Endothelial cell of umbilical vein (primary cell): ENCODE measurements at regions not wholly inside any gene's neighbourhood (a gene's known extent, or its start where the extent isn't known, plus 50 kb on each side); places are given as distances from the start of the nearest gene placed in this dataset.

Experiments used
- BruUV-seq: library from RNA; stranded (reverse); fragments of 400-500 nt; replicated peaks from 2 replicates; lab custom pipeline; 2021; lab: Mats Ljungman, UMichigan
- CTCF ChIA-PET: fragments of 300-600, 350-600 bp; sonication (Branson Sonifier 250); formaldehyde crosslinking; loops from one replicate; lab custom pipeline; 2021; ENCODE audit warnings: antibody characterized with exemption, inconsistent platforms; lab: Charles Lee
- POLR2A ChIA-PET: fragments of 300-600, 350-600 bp; sonication (Branson Sonifier 250); formaldehyde crosslinking; loops from one replicate; lab custom pipeline; 2021; ENCODE audit warnings: antibody characterized with exemption, inconsistent platforms; lab: Charles Lee
- DNase-seq: peaks from one replicate; pipeline ENCODE4 v3.0.0-alpha.2; 2011; ENCODE audit warnings: low read depth, low spot score
- FAIRE-seq: peaks from 2 replicates; lab custom pipeline; 2011; peaks lifted over from hg19 to GRCh38; lab: Jason Lieb, UNC
- H2AFZ ChIP-seq: 2 replicates; pipeline ENCODE4 v1.6.0; 2012; ENCODE audit warnings: low read depth, low read length, control low read depth, inconsistent platforms
- H3K27ac ChIP-seq: 2 replicates; pipeline ENCODE4 v1.5.1; 2011; ENCODE audit warnings: low read depth, mild to moderate bottlenecking, control low read depth, low read length, moderate library complexity; ENCODE audit not compliant: insufficient read depth
- H3K27me3 ChIP-seq, 2 experiments: 2 replicates each; pipeline versions ENCODE4 v1.6.0 to v1.6.1; 2011; ENCODE audit warnings: low read length in 2 of 2, mixed read lengths in 1 of 2; ENCODE audit not compliant: control insufficient read depth in 2 of 2, insufficient read depth in 2 of 2
- H3K36me3 ChIP-seq, 2 experiments: 2 replicates in 1 of 2; 3 replicates in 1 of 2; pipeline ENCODE4 v1.5.1; 2011; ENCODE audit warnings: low read length in 2 of 2, mild to moderate bottlenecking in 1 of 2, moderate library complexity in 1 of 2; ENCODE audit not compliant: control insufficient read depth in 2 of 2, insufficient read depth in 2 of 2; ENCODE audit errors: extremely low read depth in 1 of 2
- H3K4me1 ChIP-seq: 3 replicates; pipeline ENCODE4 v1.5.1; 2011; ENCODE audit warnings: mild to moderate bottlenecking, low read length; ENCODE audit not compliant: control insufficient read depth, insufficient read depth; ENCODE audit errors: extremely low read depth
- H3K4me2 ChIP-seq: 2 replicates; pipeline ENCODE4 v1.6.1; 2011; ENCODE audit warnings: low read length, control low read depth, mixed read lengths; ENCODE audit not compliant: insufficient read depth
- H3K4me3 ChIP-seq, 3 experiments: fragments of 200-600 bp in 1 of 3; sonication (generic), shearing (Covaris generic) in 1 of 3; replicated peaks in 1 of 3; 2 replicates each; pipeline ENCODE4 v1.5.1; 2011 to 2016; ENCODE audit warnings: control low read depth in 3 of 3, low read length in 3 of 3, mild to moderate bottlenecking in 2 of 3, inconsistent platforms in 1 of 3, low read depth in 1 of 3, moderate library complexity in 1 of 3; ENCODE audit not compliant: insufficient read depth in 1 of 3
- H3K79me2 ChIP-seq: 2 replicates; pipeline ENCODE4 v1.6.0; 2012; ENCODE audit warnings: low read length, inconsistent platforms; ENCODE audit not compliant: control insufficient read depth, insufficient read depth
- H3K9ac ChIP-seq: replicated peaks from 2 replicates; pipeline ENCODE3; 2011; ENCODE audit warnings: low read length, control low read depth; ENCODE audit not compliant: insufficient read depth; ENCODE audit errors: extremely low read depth
- H3K9me1 ChIP-seq: replicated peaks from 3 replicates; pipeline ENCODE4 v1.6.0; 2011; ENCODE audit warnings: mild to moderate bottlenecking, low read length; ENCODE audit not compliant: control insufficient read depth, insufficient read depth; ENCODE audit errors: extremely low read depth
- H3K9me3 ChIP-seq: replicated peaks from 2 replicates; pipeline ENCODE4 v1.5.1; 2012; ENCODE audit warnings: low read length, inconsistent platforms; ENCODE audit not compliant: control insufficient read depth, insufficient read depth
- H4K20me1 ChIP-seq: replicated peaks from 2 replicates; pipeline ENCODE3; 2011; ENCODE audit warnings: mild to moderate bottlenecking, low read length; ENCODE audit not compliant: control insufficient read depth, insufficient read depth; ENCODE audit errors: extremely low read depth
- EZH2 ChIP-seq: IDR thresholded peaks from 2 replicates; pipeline ENCODE4 v1.6.1; 2012; ENCODE audit warnings: borderline replicate concordance, low read depth, mild to moderate bottlenecking, moderate library complexity, low read length, inconsistent platforms; ENCODE audit not compliant: severe bottlenecking
- FOS ChIP-seq: IDR thresholded peaks from 2 replicates; pipeline ENCODE4 v1.6.1; 2011; ENCODE audit warnings: mild to moderate bottlenecking, low read length, moderate library complexity, borderline replicate concordance; ENCODE audit not compliant: insufficient read depth
- GATA2 ChIP-seq: IDR thresholded peaks from 2 replicates; pipeline ENCODE4 v1.7.0; 2011; ENCODE audit warnings: low read depth, mild to moderate bottlenecking, moderate library complexity, mixed read lengths, low read length; ENCODE audit not compliant: insufficient read length, insufficient read depth
- JUN ChIP-seq: IDR thresholded peaks from 2 replicates; pipeline ENCODE4 v1.6.1; 2011; ENCODE audit warnings: borderline replicate concordance, low read depth; ENCODE audit not compliant: insufficient read length, insufficient read depth
- MYC ChIP-seq: IDR thresholded peaks from one replicate; pipeline ENCODE4 v1.6.1; 2011; ENCODE audit warnings: mild to moderate bottlenecking, low read depth, low read length
- POLR2A ChIP-seq: IDR thresholded peaks from 2 replicates; pipeline ENCODE4 v1.6.1; 2012; ENCODE audit warnings: low read depth, mild to moderate bottlenecking, control low read depth, low read length
- POLR2AphosphoS5 ChIP-seq: IDR thresholded peaks from 2 replicates; pipeline ENCODE4 v1.6.1; 2012; ENCODE audit warnings: low read depth, mild to moderate bottlenecking, control low read depth, low read length, moderate library complexity; ENCODE audit not compliant: insufficient read depth
- dilution Hi-C: fragments of 300-500 bp; cut with MboI; formaldehyde crosslinking; loops from one replicate; pipeline ENCODE4 v1.15.0; 2019; ENCODE audit warnings: low sequenced_read_pairs; ENCODE audit not compliant: extremely low pct_ligation_motif_present
- intact Hi-C: fragments of 100-400 bp; cut with micrococcal nuclease; formaldehyde crosslinking; loops from one replicate; pipeline ENCODE4 v1.10.0; 2022
- TF ChIP-seq, protein P1 (sequence below): IDR thresholded peaks from 2 replicates; pipeline ENCODE4 v1.6.1; 2011; ENCODE audit not compliant: insufficient read depth, insufficient read length

GRCh38 chr19:5254944-5255343, 85.7 kb downstream of the PTPRS start:
- Histone ChIP-seq H3K4me1 (no peaks in the 10 kb centered on the region), H3K27ac (no peak overlapping the region), H3K36me3 (no peaks in the 10 kb centered on the region), H3K9me3 (no peaks in the 10 kb centered on the region), H4K20me1 (no peaks in the 10 kb centered on the region), H3K27me3 (no peaks in the 10 kb centered on the region), H2AFZ (no peak overlapping the region), H3K9ac (no peak overlapping the region), H3K4me3 (no peak overlapping the region), H3K4me2 (no peak overlapping the region), H3K9me1 (no peaks in the 10 kb centered on the region), H3K79me2 (no peaks in the 10 kb centered on the region)
- intact Hi-C loops (no loop called here), dilution Hi-C loops (loop anchor here (10.0 kb wide), 1 partner anchor 90 kb away; the partner anchor contains the start of gene PTPRS)
- ChIA-PET POLR2A (no interaction called here), CTCF (no interaction called here)
- TF ChIP-seq, protein P1, sequence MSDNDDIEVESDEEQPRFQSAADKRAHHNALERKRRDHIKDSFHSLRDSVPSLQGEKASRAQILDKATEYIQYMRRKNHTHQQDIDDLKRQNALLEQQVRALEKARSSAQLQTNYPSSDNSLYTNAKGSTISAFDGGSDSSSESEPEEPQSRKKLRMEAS = no peak
- no peak for TF ChIP-seq FOS
- no peak for TF ChIP-seq POLR2A
- no peak for TF ChIP-seq MYC
- TF ChIP-seq EZH2 = no peak
- TF ChIP-seq POLR2AphosphoS5 = no peak
- TF ChIP-seq JUN = no peak
- TF ChIP-seq GATA2 = no peak
- DNase-seq = no peak
- FAIRE-seq = no peak
- no TSS peak for BruUV-seq

GRCh38 chr19:5254543-5254942, 86.1 kb downstream of the PTPRS start:
- TF ChIP-seq POLR2A (no peak), MYC (no peak), JUN (no peak)
- TF ChIP-seq, protein P1 = no peak
- intact Hi-C loops (no loop called here), dilution Hi-C loops (loop anchor here (10.0 kb wide), 1 partner anchor 90 kb away; the partner anchor contains the start of gene PTPRS)
- Histone ChIP-seq H3K4me3 (no peak overlapping the region), H3K36me3 (no peaks in the 10 kb centered on the region), H3K4me1 (no peaks in the 10 kb centered on the region), H2AFZ (no peak overlapping the region), H3K27ac (no peak overlapping the region), H4K20me1 (no peaks in the 10 kb centered on the region), H3K9me3 (no peaks in the 10 kb centered on the region), H3K9me1 (no peaks in the 10 kb centered on the region), H3K79me2 (no peaks in the 10 kb centered on the region), H3K9ac (no peak overlapping the region), H3K4me2 (no peak overlapping the region), H3K27me3 (no peaks in the 10 kb centered on the region)
- POLR2A ChIA-PET = no interaction called here
- DNase-seq = no peak
- CTCF ChIA-PET = no interaction called here
- no TSS peak for BruUV-seq
- no peak for FAIRE-seq
